Ovary (tissue), 3 donors: ENCODE measurements at regions not wholly inside any gene's neighbourhood (a gene's known extent, or its start where the extent isn't known, plus 50 kb on each side); places are given as distances from the start of the nearest gene placed in this dataset.

Source experiments
- CTCF ChIP-seq, 3 donors: fragments of 450-650 bp in 2 of 3; fragments of 200-600 bp in 1 of 3; IDR thresholded peaks; one replicate each; pipeline versions ENCODE4 v1.5.1 to v1.8.0; 2016 to 2022; ENCODE audit warnings: antibody characterized with exemption in 3 of 3, mild to moderate bottlenecking in 1 of 3
- EP300 ChIP-seq: sonication (generic); formaldehyde crosslinking; IDR thresholded peaks from one replicate; pipeline ENCODE4 v1.6.1; 2017; ENCODE audit warnings: antibody characterized with exemption
- POLR2A ChIP-seq: fragments of 450-650 bp; IDR thresholded peaks from one replicate; pipeline ENCODE4 v1.6.1; 2017; ENCODE audit warnings: antibody characterized with exemption, mild to moderate bottlenecking, moderate library complexity
- donor health status: DM: no; HTN: no; CAD: no.

DNA sequence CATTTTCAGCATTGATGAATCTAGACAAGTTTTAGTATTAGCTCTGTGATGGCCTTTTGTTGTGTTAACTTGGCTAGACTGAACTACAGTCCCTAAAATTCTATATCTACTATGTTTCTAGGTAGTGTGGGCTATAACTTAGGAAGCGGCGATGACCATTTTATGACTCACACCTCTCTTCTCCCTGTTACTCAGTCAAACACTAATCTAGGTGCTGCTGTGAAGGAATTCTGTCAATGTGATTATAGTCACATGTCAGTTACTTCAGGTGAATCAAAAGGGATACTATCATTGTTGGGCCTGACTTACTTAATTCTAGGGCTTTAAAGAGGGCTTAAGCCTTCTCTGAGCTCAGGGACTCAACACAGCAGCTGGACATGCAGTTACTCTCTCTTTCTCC lies 691.5 kb upstream of the MAP3K7 start:
- TF ChIP-seq POLR2A (no peak), CTCF (IDR thresholded peaks at IDR 0.05) (no peak), EP300 (no peak)
